Fibroblast of lung (primary cell): ENCODE measurements at regions not wholly inside any gene's neighbourhood (a gene's known extent, or its start where the extent isn't known, plus 50 kb on each side); places are given as distances from the start of the nearest gene placed in this dataset.
"Not testable (repeated sequence)": the region's sequence is repeated elsewhere in the genome, so short reads cannot be mapped to it uniquely, and the experiment has no call there.

ENCODE experiments used
- DNase-seq, 2 donors: peaks; one replicate each; pipeline versions ENCODE4 v3.0.0 to v3.0.0-alpha.2; 2010; ENCODE audit warnings: low read depth in 2 of 2
- H2AFZ ChIP-seq: 2 replicates; pipeline ENCODE4 v1.5.1; 2012; ENCODE audit warnings: low read length, control low read depth, inconsistent platforms
- H3K27ac ChIP-seq: 2 replicates; pipeline ENCODE4 v1.5.1; 2011; ENCODE audit warnings: low read length, control low read depth; ENCODE audit not compliant: insufficient read depth
- H3K27me3 ChIP-seq: 2 replicates; pipeline ENCODE4 v1.5.1; 2011; ENCODE audit warnings: mild to moderate bottlenecking, low read length; ENCODE audit not compliant: control insufficient read depth, insufficient read depth
- H3K36me3 ChIP-seq: 2 replicates; pipeline ENCODE4 v1.5.1; 2011; ENCODE audit warnings: low read length; ENCODE audit not compliant: control insufficient read depth, insufficient read depth
- H3K4me1 ChIP-seq: 2 replicates; pipeline ENCODE4 v1.5.1; 2011; ENCODE audit warnings: low read length; ENCODE audit not compliant: control insufficient read depth, insufficient read depth; ENCODE audit errors: extremely low read depth
- H3K4me2 ChIP-seq: 2 replicates; pipeline ENCODE4 v1.5.1; 2011; ENCODE audit warnings: low read length, control low read depth; ENCODE audit not compliant: insufficient read depth; ENCODE audit errors: extremely low read depth
- H3K4me3 ChIP-seq, 4 experiments: fragments of 200-600 bp in 1 of 4; sonication (generic) in 1 of 4; replicated peaks in 1 of 4; 2 replicates each; pipeline ENCODE4 v1.5.1; 2011 to 2016; ENCODE audit warnings: low read length in 4 of 4, low read depth in 3 of 4, mild to moderate bottlenecking in 3 of 4, control low read depth in 2 of 4, inconsistent platforms in 1 of 4, mixed read lengths in 1 of 4; ENCODE audit not compliant: insufficient read depth in 1 of 4; ENCODE audit errors: control extremely low read depth in 1 of 4
- H3K79me2 ChIP-seq: 2 replicates; pipeline ENCODE4 v1.5.1; 2012; ENCODE audit warnings: mild to moderate bottlenecking, low read length, inconsistent platforms; ENCODE audit not compliant: control insufficient read depth, insufficient read depth
- H3K9ac ChIP-seq: 2 replicates; pipeline ENCODE4 v1.5.1; 2011; ENCODE audit warnings: mild to moderate bottlenecking, low read length, control low read depth; ENCODE audit not compliant: insufficient read depth
- H3K9me3 ChIP-seq: 2 replicates; pipeline ENCODE4 v1.5.1; 2012; ENCODE audit warnings: low read depth, low read length; ENCODE audit not compliant: control insufficient read depth, insufficient read depth
- H4K20me1 ChIP-seq: 2 replicates; pipeline ENCODE4 v1.5.1; 2011; ENCODE audit warnings: low read length; ENCODE audit not compliant: control insufficient read depth, insufficient read depth; ENCODE audit errors: extremely low read depth
- CTCF ChIP-seq, 2 donors: IDR thresholded peaks in 1 of 2; conservative IDR thresholded peaks in 1 of 2; 1 replicate in 1 of 2; 2 replicates in 1 of 2; pipeline ENCODE4 v1.5.1; 2011 to 2012; ENCODE audit warnings: low read length in 2 of 2, control low read depth in 1 of 2, inconsistent platforms in 1 of 2, low read depth in 1 of 2, mild to moderate bottlenecking in 1 of 2
- EZH2 ChIP-seq: IDR thresholded peaks from 2 replicates; pipeline ENCODE4 v1.5.1; 2012; ENCODE audit warnings: low read length, control low read depth, mild to moderate bottlenecking; ENCODE audit errors: missing control alignments

- Histone ChIP-seq H3K27ac (no peak overlapping the region), H3K4me2 (no peak overlapping the region), H3K4me1 (no peaks in the 10 kb centered on the region), H3K9me3 (no peaks in the 10 kb centered on the region), H4K20me1 (no peaks in the 10 kb centered on the region), H3K36me3 (no peaks in the 10 kb centered on the region), H2AFZ (no peak overlapping the region), H3K27me3 (no peaks in the 10 kb centered on the region), H3K4me3 (no peak overlapping the region), H3K9ac (no peak overlapping the region), H3K79me2 (no peaks in the 10 kb centered on the region)
- no peak for DNase-seq
- TF ChIP-seq CTCF (conservative IDR thresholded peaks at IDR 0.05 in 1 of 2, IDR thresholded peaks at IDR 0.05 in 1 of 2; ENCODE audit: low read depth in 1 of 2, low read length in 2 of 2) (no peak), EZH2 (no peak)
Measured at GRCh38 chr3:18086760-18087159, 338.4 kb downstream of the SATB1 start.

GRCh38 chr3:18086078-18086477 lies 339.1 kb downstream of the SATB1 start:
- Histone ChIP-seq H3K27me3 (no peaks in the 10 kb centered on the region), H2AFZ (no peak overlapping the region), H3K27ac (no peak overlapping the region), H3K9ac (no peak overlapping the region), H3K9me3 (no peaks in the 10 kb centered on the region), H4K20me1 (no peaks in the 10 kb centered on the region), H3K36me3 (no peaks in the 10 kb centered on the region), H3K4me1 (no peaks in the 10 kb centered on the region), H3K4me3 (no peak overlapping the region), H3K79me2 (no peaks in the 10 kb centered on the region), H3K4me2 (no peak overlapping the region)
- TF ChIP-seq EZH2 (no peak), CTCF (conservative IDR thresholded peaks at IDR 0.05 in 1 of 2, IDR thresholded peaks at IDR 0.05 in 1 of 2; ENCODE audit: low read depth in 1 of 2, low read length in 2 of 2) (no peak)
- no peak for DNase-seq

- Histone ChIP-seq H4K20me1 (no peaks in the 10 kb centered on the region), H3K4me1 (no peaks in the 10 kb centered on the region), H3K4me3 (no peak overlapping the region), H3K4me2 (no peak overlapping the region), H3K27ac (no peak overlapping the region), H3K27me3 (no peaks in the 10 kb centered on the region), H3K9me3 (no peaks in the 10 kb centered on the region), H2AFZ (no peak overlapping the region), H3K79me2 (no peaks in the 10 kb centered on the region), H3K36me3 (no peaks in the 10 kb centered on the region), H3K9ac (no peak overlapping the region)
- DNase-seq: no peak
- TF ChIP-seq EZH2 (no peak), CTCF (conservative IDR thresholded peaks at IDR 0.05 in 1 of 2, IDR thresholded peaks at IDR 0.05 in 1 of 2; ENCODE audit: low read depth in 1 of 2, low read length in 2 of 2) (no peak)
Measured at GRCh38 chr3:18085429-18085828, 339.7 kb downstream of the SATB1 start.

GRCh38 chr3:18083273-18083590 lies 340.8 kb upstream of the TBC1D5 start:
- not testable (repeated sequence) for H4K20me1 ChIP-seq, H3K27me3 ChIP-seq, H3K9ac ChIP-seq, H3K36me3 ChIP-seq, H3K79me2 ChIP-seq, H3K4me1 ChIP-seq, H3K4me2 ChIP-seq, H3K4me3 ChIP-seq, H3K27ac ChIP-seq, H2AFZ ChIP-seq, DNase-seq, H3K9me3 ChIP-seq
